ENCODE measurements at regions not wholly inside any gene's neighbourhood (a gene's known extent, or its start where the extent isn't known, plus 50 kb on each side); places are given as distances from the start of the nearest gene placed in this dataset.
"Not testable (repeated sequence)": the region's sequence is repeated elsewhere in the genome, so short reads cannot be mapped to it uniquely, and the experiment has no call there.

DNA sequence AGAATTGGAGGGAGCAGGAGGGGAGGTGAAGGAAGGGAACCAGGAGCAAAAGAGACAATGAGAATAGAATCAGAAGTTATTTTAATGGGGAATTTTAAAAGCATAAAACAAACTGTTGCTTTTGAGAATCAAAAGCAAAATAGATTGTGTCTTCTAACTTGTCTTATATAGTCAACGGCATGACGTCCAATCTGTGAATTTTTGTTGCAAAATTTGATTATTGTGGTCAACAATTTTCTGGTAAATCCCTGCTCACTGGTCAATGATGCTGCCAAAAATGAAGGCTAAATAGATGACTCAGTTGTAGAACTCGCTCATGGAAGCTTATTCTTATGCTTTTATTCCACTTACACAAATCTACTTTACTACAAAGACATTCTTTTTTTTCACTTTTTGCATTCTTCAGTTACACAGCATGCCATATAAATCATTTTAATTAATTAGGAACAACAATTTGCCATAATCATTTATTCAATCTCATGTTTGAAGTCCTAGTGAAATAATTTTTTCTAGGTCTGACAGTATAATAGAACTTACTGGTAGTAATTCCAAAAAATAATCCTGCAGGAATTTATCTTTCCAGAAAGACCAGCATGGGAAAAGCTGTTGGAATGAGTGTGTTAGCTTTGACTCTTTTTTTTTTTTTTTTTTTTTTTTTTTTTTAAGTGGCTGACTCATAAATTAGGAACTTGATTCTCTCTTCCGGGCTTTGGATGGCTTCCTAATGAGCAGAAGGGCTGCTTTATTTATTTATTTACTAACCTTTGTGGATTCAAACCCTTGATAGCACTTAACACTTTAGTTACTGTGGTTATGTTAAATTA is 256.9 kb downstream of the SPRY2 start:
- peak in 2 of 3 donors; percentile 39 to 45 for DNase-seq (ENCODE audit: low read depth in 3 of 3, low spot score in 2 of 3)

DNA sequence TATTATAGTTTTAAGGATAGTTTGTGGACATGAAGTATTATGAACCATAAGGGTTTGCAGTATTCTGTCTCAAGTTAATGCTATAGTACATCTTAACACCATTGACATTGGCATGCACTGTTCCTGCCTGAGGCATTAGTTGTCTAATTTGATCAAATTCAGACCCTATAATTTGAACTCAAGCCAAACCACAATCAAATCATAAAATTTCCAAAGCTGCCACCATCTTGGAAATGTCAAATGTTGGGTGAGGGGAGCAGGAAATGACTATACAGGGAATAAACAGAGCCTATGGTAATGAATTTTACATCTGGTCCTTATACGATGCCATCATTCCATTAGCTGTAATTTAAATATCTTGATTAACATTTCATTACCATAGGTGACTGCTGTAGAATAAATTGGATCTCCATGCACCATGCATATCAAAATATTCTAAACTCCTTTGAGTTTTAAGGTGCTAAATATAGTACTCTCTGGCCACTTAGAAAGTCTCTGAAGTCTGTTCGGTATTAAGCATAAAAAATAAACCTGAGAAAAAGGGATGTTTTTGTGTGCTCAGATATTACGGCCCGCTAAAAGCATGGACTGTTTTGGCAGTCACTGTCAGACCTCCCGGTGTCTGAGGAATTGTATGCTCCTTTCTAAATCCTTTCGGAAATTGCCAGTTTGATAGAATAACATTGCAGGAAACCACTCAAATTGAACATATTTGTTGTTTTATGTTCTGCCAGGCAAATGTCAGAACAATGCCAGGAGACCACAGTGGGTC is 257.7 kb downstream of the SPRY2 start:
- DNase-seq (ENCODE audit: low read depth in 3 of 3, low spot score in 2 of 3) = no peak

DNA sequence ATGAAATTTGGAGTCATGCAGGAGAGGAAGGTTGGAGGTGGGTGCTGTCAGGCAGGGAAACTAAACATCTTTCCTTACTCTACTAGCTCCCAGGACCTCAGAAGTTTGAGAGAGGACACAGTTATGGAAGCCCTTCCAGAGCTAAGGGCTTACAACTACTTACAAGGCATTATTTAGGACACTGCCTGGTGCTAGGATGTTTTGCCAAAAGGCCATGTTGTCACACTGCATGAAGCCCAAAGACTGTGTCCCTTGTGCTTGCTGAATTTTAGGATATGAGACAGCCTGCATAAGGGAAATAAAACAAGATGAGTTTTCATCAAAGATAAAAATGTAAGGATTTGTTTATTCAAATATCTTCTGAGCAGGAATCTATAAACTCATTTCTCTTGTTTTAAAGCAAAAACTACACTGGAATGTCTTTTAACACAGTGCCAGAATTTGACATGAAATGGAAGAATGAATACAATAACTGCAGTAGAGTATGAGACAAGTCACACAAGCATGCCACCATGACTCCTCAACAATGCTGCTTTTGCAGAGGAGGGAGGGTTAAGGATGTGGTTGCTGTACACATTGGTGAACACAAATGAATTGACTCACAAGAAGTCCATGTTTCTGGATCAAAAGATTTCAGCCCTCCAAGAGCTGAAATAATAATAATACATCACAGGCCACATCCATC is 258.4 kb downstream of the SPRY2 start:
- no peak for DNase-seq (ENCODE audit: low read depth in 3 of 3, low spot score in 2 of 3)

DNA sequence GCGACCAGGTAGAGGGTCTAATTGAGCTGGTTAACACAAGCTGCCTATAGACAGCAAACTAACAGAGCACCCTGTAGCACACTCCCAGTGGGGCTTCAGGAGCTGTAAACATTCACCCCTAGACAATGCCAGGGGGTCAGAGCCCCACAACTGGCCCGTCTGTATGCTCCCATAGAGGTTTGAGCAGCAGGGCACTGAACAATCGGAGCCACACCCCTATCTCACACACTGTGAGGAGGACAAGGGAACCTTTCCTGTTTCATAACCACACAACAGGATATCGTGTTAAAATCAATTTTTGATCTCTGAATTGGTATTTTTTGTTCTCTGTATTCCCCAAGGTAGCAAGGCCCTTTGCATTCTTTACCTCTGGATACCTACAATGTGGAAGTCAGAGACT is 266.1 kb downstream of the SPRY2 start:
- no peak for DNase-seq (ENCODE audit: low read depth in 3 of 3, low spot score in 2 of 3)

DNA sequence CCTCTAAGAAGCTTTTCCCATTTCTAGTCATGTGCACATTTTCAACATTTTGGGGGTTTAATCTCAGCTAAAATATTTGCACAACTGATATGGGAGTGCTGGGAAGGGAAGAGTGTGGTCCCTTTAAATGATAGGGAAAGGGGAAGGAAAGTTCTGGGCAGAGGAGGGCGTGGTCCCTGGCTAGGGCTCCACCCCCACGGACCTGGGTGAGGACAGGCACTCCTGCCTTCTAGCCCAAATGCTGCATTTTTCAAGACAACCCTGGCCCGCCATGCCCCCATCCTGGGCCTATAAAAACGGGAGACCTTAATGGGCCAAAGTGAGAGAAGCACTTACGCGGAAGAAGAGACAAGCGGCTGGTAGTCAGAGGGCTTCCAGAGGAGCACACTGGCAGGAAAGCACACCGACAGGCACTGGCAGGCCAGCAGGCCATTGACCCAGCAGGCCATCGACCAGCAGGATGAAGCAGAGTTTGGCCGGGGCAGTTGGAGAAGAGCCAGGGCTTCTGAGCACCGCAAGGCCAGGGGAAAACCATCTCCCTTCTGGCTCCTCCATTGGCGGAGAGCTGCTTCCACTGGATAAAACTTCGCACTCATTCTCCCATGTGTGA is 266.7 kb downstream of the SPRY2 start:
- DNase-seq (ENCODE audit: low read depth in 3 of 3, low spot score in 2 of 3) = no peak

DNA sequence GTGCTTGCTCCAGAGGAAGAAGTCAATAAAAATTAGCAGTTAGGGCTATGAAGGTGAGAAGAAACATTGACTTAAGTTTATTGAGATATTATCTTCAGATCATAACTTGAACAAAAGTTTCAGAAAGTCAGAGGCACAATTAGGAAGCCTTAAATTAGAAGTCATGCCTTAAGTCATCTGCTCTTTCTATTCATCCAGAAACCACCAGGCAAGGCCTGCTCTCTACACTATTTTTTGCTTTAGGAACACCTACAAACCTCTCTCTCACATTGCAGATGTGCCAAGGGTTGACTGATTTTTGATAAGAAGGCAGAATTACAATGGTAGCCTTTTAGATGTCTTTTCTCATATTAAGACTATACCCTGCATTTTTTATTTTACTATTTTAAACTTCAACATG is 268.7 kb downstream of the SPRY2 start:
- DNase-seq (ENCODE audit: low read depth in 3 of 3, low spot score in 2 of 3) = no peak

DNA sequence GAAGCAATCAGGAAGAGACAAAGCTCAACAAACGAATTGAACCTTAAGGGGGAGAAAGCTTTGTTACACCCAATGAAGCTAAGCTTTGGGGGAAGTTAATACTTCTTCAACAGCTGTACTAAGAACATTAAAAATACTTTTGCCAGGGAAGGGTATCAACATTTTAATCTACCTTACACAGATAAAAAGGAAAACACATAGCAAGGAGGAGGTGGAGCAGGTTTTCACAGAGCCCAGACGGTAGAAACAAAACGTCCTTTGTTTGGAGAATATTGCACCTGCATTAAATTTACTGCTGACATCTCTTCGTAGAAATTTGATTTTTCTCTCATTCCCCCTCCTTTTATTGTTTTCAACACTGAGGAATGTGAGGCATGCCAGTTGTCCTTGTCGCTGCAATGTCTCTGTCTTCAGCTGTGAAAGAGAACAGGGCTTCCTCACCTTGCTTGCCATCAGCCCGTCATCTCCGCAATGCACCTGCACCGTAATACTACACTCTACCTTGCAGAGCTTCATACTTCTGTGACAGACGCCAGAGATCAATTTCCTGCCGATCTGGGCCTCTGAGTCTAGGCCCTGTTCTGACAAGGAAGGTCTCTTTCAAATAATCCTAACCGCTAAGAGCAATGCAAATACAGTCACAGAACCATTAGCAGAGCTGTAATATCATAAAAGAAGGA is 270.8 kb downstream of the SPRY2 start:
- DNase-seq (ENCODE audit: low read depth in 3 of 3, low spot score in 2 of 3) = no peak

DNA sequence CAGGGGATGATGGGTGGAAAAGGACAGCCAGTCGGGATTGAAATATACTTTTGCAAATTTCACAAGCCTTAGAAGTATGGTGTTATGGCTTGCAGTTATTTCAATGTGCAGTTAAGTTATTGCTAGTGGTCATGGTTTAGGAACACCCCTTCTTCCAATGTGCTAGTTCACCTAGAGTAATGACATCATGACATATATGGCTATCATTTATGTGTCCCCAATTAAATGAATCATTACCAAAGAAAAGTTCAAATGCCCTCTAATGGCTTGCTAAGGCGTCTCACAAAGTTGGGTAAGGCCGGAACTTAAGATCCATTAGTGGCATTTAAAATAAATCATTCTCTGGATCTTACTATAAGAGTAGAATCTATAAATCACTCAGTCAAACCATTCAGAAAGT is 271.6 kb downstream of the SPRY2 start:
- no peak for DNase-seq (ENCODE audit: low read depth in 3 of 3, low spot score in 2 of 3)

DNA sequence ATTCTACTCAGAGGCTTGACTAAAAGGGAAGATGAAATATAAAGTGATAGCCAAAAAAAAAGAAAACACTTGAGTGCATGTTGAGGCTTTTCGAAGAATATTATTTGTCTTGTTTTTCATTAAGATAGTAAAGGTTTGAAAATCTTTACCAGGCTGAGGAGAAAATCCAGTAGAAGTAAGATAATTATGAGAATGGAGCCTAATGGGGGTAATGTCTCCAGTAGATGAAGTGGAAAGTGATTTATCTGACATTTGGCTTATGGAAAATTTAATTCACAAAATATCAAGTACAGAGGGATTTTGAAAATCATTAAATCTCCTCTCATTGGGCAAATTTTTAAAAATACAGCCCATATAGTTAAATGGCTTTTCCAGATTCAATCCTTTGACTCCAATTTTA is 274.9 kb downstream of the SPRY2 start:
- DNase-seq (ENCODE audit: low read depth in 3 of 3, low spot score in 2 of 3) = no peak

DNA sequence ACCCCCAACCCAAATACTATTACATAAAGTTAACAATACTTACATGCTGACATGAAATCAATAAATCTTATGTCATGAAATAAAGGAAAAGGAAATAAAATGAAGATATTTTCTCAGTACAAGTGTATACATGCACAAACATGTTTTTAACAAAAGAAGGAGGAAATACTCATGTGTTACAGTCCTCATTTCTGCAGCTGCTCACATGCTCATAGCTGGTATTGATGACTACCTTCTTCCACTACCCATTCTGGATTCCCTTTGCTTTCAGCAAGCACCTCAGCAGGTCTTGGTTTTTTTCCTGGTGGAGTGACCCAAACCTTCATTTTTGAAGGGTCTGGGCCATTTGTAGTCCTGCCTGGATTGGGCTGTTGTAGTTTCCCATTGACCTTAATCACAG is 278.5 kb downstream of the SPRY2 start:
- not testable (repeated sequence) for DNase-seq (ENCODE audit: low read depth in 3 of 3, low spot score in 2 of 3)

DNA sequence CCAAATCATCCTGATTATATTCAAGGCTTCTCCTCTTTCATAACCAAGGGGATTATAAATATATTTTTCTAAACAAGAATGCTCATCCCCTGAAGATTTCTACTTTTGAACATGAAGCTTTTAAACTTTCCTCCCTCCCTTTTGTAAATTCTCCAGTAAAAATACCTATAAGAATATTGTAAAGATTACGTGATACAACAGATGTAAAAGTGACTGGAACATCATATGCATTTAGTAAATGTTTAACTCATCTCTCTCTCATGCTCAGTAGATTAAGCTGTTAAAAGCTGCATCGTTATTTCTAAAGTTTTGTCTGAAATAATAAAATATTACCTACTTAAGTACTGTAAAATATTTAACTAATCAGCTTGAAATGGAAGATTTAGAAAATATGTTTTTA is 281.1 kb downstream of the SPRY2 start:
- DNase-seq (ENCODE audit: low read depth in 3 of 3, low spot score in 2 of 3) = no peak

DNA sequence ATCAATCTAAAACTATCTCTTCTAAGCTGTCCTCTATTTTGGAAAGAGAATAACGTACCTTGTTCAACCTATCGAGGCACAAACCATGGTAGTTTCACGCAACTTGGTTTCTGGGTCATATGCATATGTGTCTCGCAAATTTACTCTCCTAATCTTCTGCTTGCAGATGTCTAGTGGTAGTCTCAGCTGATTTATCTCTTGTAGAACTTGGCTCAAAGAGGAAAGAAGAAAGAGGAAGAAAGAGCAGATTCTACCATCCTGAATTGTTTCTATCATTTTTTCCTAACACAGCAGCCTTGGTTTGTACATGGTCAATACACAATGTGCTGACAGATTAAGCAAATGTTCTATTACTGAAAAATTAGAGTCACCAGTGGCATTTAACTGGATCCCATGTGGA is 282.3 kb downstream of the SPRY2 start:
- DNase-seq (ENCODE audit: low read depth in 3 of 3, low spot score in 2 of 3) = no peak

DNA sequence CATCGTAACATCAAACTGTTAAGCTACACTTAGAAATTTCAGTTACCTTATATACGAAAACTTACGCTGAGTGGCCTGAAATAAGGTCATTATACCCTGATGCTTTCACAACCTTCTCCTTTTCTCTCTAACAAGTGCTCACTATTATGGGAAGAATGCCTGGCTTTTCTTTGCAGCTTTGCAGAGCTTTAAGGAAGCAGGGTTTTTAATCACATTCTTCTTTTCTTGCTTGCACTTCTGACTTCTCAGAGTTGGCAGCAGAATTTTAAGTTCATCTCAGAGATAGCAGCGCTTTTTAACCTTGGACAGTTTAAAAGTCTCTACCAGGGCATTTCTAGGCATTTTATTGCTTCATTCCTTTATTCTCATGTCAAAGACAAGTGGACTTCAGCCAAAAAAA is 285.1 kb downstream of the SPRY2 start:
- no peak for DNase-seq (ENCODE audit: low read depth in 3 of 3, low spot score in 2 of 3)

DNA sequence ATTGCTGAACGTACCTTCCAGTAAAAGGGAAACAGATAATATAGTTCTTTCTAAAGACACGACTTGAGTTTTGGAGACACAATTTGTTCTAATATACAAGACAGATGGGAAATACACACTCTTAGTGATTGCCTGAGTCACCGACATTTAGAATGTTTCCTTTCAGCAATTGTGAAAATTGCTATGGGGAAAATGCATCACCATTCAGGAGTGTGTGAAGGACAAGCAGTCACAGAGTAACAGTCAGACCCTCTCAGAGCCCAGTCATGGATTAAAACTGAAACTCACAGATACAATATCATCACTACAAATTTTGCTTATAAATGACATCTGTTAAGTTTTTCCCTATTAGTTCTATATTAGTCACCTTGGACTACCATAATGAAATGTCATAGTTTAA is 286.1 kb downstream of the SPRY2 start:
- no peak for DNase-seq (ENCODE audit: low read depth in 3 of 3, low spot score in 2 of 3)

DNA sequence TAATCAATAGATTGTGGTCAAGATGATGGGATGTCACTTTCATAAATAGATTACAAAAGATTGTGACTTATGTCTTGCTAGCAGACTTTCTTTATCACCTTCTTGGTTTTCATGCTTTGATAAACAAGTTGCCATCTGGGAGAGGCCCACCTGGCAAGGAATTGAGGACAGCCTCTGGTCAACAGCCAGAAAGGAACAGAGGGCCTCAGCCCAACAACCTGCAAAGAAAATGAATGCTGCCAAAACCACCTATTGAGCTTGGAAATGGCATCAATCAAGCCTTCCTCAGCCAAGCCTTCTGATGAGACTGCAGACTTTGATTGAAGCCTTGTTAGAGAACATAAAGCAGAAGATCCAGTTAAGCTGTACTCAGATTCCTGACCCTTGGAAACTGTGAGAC is 288.6 kb downstream of the SPRY2 start:
- DNase-seq (ENCODE audit: low read depth in 3 of 3, low spot score in 2 of 3) = no peak

DNA sequence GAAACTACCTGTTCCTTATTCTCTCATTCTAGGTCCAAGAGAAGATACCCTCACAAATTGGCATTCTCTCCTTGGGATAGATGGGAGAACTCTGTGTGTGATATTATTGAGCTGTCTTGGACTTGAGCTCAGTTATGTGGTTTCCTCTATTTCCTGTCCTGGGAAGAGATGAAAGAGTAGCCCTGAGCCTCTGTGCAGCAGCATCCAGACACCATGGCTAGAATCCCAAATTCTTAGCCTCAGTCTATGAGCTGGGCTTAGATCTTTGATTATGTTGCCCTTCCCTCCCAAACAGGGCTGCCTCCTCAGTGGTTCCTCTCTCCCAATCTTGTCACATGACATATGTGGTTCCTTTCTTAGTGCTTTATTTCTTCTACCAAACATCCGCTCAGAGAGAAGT is 290.7 kb downstream of the SPRY2 start:
- DNase-seq (ENCODE audit: low read depth in 3 of 3, low spot score in 2 of 3) = no peak

DNA sequence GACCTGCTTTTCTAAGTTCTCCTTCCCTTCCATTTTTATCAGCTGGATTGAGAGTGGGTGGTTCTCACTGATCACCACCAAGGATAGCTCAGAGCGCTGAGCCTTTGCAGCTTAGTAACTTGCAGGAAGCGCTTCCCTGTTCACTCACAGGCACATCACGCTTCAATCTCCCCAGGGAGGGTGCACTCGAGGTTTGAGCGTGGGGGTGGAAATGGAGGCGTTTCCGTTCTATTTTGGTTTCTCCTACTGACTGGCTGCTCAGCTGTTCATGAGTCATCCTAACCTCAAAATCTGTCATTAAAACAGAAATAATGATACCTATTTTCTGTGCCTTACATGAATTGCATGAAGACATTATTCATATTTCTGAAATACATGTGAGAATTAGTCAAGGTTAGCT is 292.1 kb downstream of the SPRY2 start:
- DNase-seq (ENCODE audit: low read depth in 3 of 3, low spot score in 2 of 3) = peak in 2 of 3 donors; percentile 23

DNA sequence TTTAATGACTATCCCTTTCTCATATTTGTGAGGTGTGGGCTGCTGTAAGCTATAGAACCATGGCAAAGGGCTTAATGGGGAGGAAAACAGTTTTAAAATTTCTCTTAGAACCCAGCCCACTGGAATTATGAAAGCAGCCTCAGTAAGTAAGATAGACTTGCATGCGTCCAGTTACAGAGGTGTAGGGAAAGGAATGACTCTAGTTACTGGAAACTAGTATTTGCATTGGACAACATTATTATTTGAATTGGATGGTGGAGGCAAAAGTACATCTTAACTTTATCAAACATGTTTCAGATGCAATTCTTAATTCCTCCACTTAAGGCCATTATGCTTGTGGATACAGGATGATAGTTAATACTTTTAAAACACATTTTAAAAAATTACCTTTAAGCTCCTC is 292.9 kb downstream of the SPRY2 start:
- DNase-seq (ENCODE audit: low read depth in 3 of 3, low spot score in 2 of 3) = no peak

DNA sequence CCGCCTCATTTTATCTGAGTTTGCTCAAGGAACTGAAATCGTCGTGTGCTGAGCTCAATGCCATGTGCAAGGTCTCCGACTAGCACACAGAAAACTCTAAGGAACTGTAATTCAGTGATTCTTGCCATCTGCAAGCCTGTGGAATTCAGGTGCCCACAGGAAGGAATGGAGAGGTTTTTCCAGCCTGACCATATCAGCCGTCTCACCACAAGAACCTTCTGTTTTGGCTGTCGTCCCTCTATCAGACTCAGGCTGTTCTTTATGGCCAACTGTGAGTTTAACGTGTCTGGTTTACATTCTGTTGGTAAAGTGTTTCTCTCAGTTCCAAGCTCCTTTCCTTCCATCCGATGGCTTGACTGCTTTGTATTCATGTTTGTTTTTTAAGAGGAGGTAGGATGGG is 293.5 kb downstream of the SPRY2 start:
- DNase-seq (ENCODE audit: low read depth in 3 of 3, low spot score in 2 of 3) = no peak

DNA sequence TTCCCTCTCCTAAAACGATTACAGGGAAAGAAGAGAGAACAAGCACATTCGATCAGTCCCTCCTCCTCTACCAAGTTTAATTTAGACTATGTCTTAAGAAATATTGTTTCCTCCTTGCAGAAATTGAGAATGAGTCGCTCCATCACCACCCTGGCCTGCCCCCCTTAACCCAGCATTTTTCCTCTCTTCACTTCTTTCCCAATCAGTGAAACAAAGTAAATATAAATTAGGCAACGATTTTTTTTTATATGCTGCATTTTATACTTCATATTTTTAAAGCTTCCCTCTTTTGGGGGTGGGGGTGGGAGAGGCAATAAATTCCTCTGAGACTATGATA is 300.0 kb downstream of the SPRY2 start:
- DNase-seq (ENCODE audit: low read depth in 3 of 3, low spot score in 2 of 3) = no peak
